Activated CD4-positive, alpha-beta T cell treated with anti-CD3 and anti-CD28 coated beads, Interleukin-2, amount 10 ng/mL, durations not matched to agents 7 days and 5 days (primary cell): ENCODE measurements at regions not wholly inside any gene's neighbourhood (a gene's known extent, or its start where the extent isn't known, plus 50 kb on each side); places are given as distances from the start of the nearest gene placed in this dataset.

Experiments used
- CTCF ChIA-PET: fragments of 350-600 bp; sonication (Branson Sonifier 250); formaldehyde crosslinking; loops from one replicate; lab custom pipeline; 2021; ENCODE audit warnings: antibody characterized with exemption; lab: Charles Lee
- POLR2A ChIA-PET: fragments of 350-600 bp; sonication (Branson Sonifier 250); formaldehyde crosslinking; loops from one replicate; lab custom pipeline; 2021; ENCODE audit warnings: antibody characterized with exemption; lab: Charles Lee
- DNase-seq: peaks from one replicate; pipeline ENCODE4 v3.0.0-alpha.2; 2020
- H3K27ac Mint-ChIP-seq: one replicate; pipeline ENCODE4 v1.8.0; 2021; ENCODE audit warnings: mild to moderate bottlenecking, moderate library complexity, mixed read lengths
- H3K27me3 Mint-ChIP-seq: one replicate; pipeline ENCODE4 v1.8.0; 2021; ENCODE audit warnings: mixed read lengths
- H3K36me3 Mint-ChIP-seq: one replicate; pipeline ENCODE4 v1.8.0; 2021; ENCODE audit warnings: low read depth, mixed read lengths
- H3K4me1 Mint-ChIP-seq: one replicate; pipeline ENCODE4 v1.8.0; 2021; ENCODE audit warnings: mixed read lengths
- H3K4me3 Mint-ChIP-seq: one replicate; pipeline ENCODE4 v1.8.0; 2021; ENCODE audit warnings: mild to moderate bottlenecking, moderate library complexity, mixed read lengths
- H3K9me3 Mint-ChIP-seq: one replicate; pipeline ENCODE4 v1.8.0; 2021; ENCODE audit warnings: mixed read lengths

GRCh38 chr16:86217891-86218270, 292.4 kb upstream of the FOXF1 start:
- peaks cover 5% of the 10 kb centered on the region for H3K9me3 Mint-ChIP-seq
- no peak for DNase-seq
- no peaks in the 10 kb centered on the region for H3K36me3 Mint-ChIP-seq
- ChIA-PET CTCF (interaction anchor here (0.5 kb wide), 1 partner anchor 305 kb away, joined by 3 read pairs; no protein-coding TSS in a partner anchor), POLR2A (no interaction called here)
- peaks cover 12% of the 10 kb centered on the region for H3K27me3 Mint-ChIP-seq
- no peak overlapping the region for H3K27ac Mint-ChIP-seq
- H3K4me3 Mint-ChIP-seq, result no peak overlapping the region
- H3K4me1 Mint-ChIP-seq, result peaks cover 2% of the 10 kb centered on the region

- ChIA-PET CTCF (no interaction called here), POLR2A (no interaction called here)
- Mint-ChIP-seq H3K27ac (no peak overlapping the region), H3K27me3 (peaks cover 18% of the 10 kb centered on the region), H3K9me3 (no peaks in the 10 kb centered on the region), H3K4me3 (no peak overlapping the region), H3K4me1 (no peaks in the 10 kb centered on the region), H3K36me3 (no peaks in the 10 kb centered on the region)
- DNase-seq, result no peak
These were observed 291.7 kb upstream of the FOXF1 start for GRCh38 chr16:86218479-86219170.

GRCh38 chr16:86219655-86220445, 290.5 kb upstream of the FOXF1 start:
- no peaks in the 10 kb centered on the region for H3K4me1 Mint-ChIP-seq
- peaks cover 18% of the 10 kb centered on the region for H3K27me3 Mint-ChIP-seq
- H3K4me3 Mint-ChIP-seq, result no peak overlapping the region
- POLR2A ChIA-PET, result no interaction called here
- no peaks in the 10 kb centered on the region for H3K36me3 Mint-ChIP-seq
- no peak for DNase-seq
- CTCF ChIA-PET, result no interaction called here
- H3K27ac Mint-ChIP-seq, result no peak overlapping the region
- no peaks in the 10 kb centered on the region for H3K9me3 Mint-ChIP-seq

- Mint-ChIP-seq H3K4me3 (no peak overlapping the region), H3K36me3 (no peaks in the 10 kb centered on the region), H3K9me3 (no peaks in the 10 kb centered on the region), H3K4me1 (no peaks in the 10 kb centered on the region), H3K27me3 (peaks cover 18% of the 10 kb centered on the region), H3K27ac (no peak overlapping the region)
- no peak for DNase-seq
- ChIA-PET CTCF (no interaction called here), POLR2A (no interaction called here)
These were observed 289.8 kb upstream of the FOXF1 start for GRCh38 chr16:86220561-86220960.

- ChIA-PET POLR2A (no interaction called here), CTCF (no interaction called here)
- H3K36me3 Mint-ChIP-seq, result no peaks in the 10 kb centered on the region
- H3K9me3 Mint-ChIP-seq, result no peaks in the 10 kb centered on the region
- no peak overlapping the region for H3K4me3 Mint-ChIP-seq
- no peak for DNase-seq
- no peak overlapping the region for H3K27ac Mint-ChIP-seq
- H3K27me3 Mint-ChIP-seq, result peaks cover 18% of the 10 kb centered on the region
- no peaks in the 10 kb centered on the region for H3K4me1 Mint-ChIP-seq
These were observed 289.2 kb upstream of the FOXF1 start for GRCh38 chr16:86221085-86221484.

GRCh38 chr16:86222547-86222946, 287.8 kb upstream of the FOXF1 start:
- Mint-ChIP-seq H3K36me3 (no peaks in the 10 kb centered on the region), H3K27ac (no peak overlapping the region), H3K9me3 (no peaks in the 10 kb centered on the region), H3K27me3 (peaks cover 18% of the 10 kb centered on the region), H3K4me3 (no peak overlapping the region), H3K4me1 (no peaks in the 10 kb centered on the region)
- ChIA-PET CTCF (interaction anchor here (0.7 to 0.9 kb wide), 2 partner anchors 33 to 40 kb away, joined by 3 to 4 read pairs; no protein-coding TSS in a partner anchor), POLR2A (no interaction called here)
- no peak for DNase-seq

- CTCF ChIA-PET, result interaction anchor here (0.7 to 0.9 kb wide), 2 partner anchors 32 to 41 kb away, joined by 3 to 4 read pairs; no protein-coding TSS in a partner anchor
- no peak for DNase-seq
- POLR2A ChIA-PET, result no interaction called here
- no peak overlapping the region for H3K27ac Mint-ChIP-seq
- no peak overlapping the region for H3K4me3 Mint-ChIP-seq
- peaks cover 18% of the 10 kb centered on the region for H3K27me3 Mint-ChIP-seq
- H3K9me3 Mint-ChIP-seq, result no peaks in the 10 kb centered on the region
- H3K36me3 Mint-ChIP-seq, result no peaks in the 10 kb centered on the region
- H3K4me1 Mint-ChIP-seq, result no peaks in the 10 kb centered on the region
These were observed 287.3 kb upstream of the FOXF1 start for GRCh38 chr16:86222965-86223551.

- H3K9me3 Mint-ChIP-seq, result no peaks in the 10 kb centered on the region
- no peaks in the 10 kb centered on the region for H3K4me1 Mint-ChIP-seq
- H3K36me3 Mint-ChIP-seq, result no peaks in the 10 kb centered on the region
- ChIA-PET CTCF (no interaction called here), POLR2A (no interaction called here)
- no peak overlapping the region for H3K27ac Mint-ChIP-seq
- DNase-seq, result no peak
- no peak overlapping the region for H3K4me3 Mint-ChIP-seq
- H3K27me3 Mint-ChIP-seq, result peaks cover 18% of the 10 kb centered on the region
These were observed 286.2 kb upstream of the FOXF1 start for GRCh38 chr16:86224126-86224525.

- Mint-ChIP-seq H3K4me3 (no peak overlapping the region), H3K27ac (no peak overlapping the region), H3K9me3 (no peaks in the 10 kb centered on the region), H3K36me3 (no peaks in the 10 kb centered on the region), H3K27me3 (peaks cover 18% of the 10 kb centered on the region), H3K4me1 (no peaks in the 10 kb centered on the region)
- CTCF ChIA-PET, result no interaction called here
- POLR2A ChIA-PET, result no interaction called here
- DNase-seq, result no peak
These were observed 285.7 kb upstream of the FOXF1 start for GRCh38 chr16:86224629-86225028.

- Mint-ChIP-seq H3K4me3 (no peak overlapping the region), H3K36me3 (no peaks in the 10 kb centered on the region), H3K27ac (no peak overlapping the region), H3K9me3 (no peaks in the 10 kb centered on the region), H3K27me3 (peaks cover 18% of the 10 kb centered on the region), H3K4me1 (no peaks in the 10 kb centered on the region)
- CTCF ChIA-PET, result no interaction called here
- POLR2A ChIA-PET, result no interaction called here
- no peak for DNase-seq
These were observed 284.4 kb upstream of the FOXF1 start for GRCh38 chr16:86225905-86226371.

- no peak for DNase-seq
- POLR2A ChIA-PET, result no interaction called here
- Mint-ChIP-seq H3K27me3 (peaks cover 12% of the 10 kb centered on the region), H3K4me3 (no peak overlapping the region), H3K4me1 (no peaks in the 10 kb centered on the region), H3K27ac (no peak overlapping the region), H3K9me3 (no peaks in the 10 kb centered on the region), H3K36me3 (no peaks in the 10 kb centered on the region)
- CTCF ChIA-PET, result no interaction called here
These were observed 283.3 kb upstream of the FOXF1 start for GRCh38 chr16:86227041-86227440.

- Mint-ChIP-seq H3K4me3 (no peak overlapping the region), H3K27me3 (peaks cover 6% of the 10 kb centered on the region), H3K9me3 (peaks cover under 1% of the 10 kb centered on the region), H3K4me1 (no peaks in the 10 kb centered on the region), H3K27ac (no peak overlapping the region), H3K36me3 (no peaks in the 10 kb centered on the region)
- CTCF ChIA-PET, result no interaction called here
- POLR2A ChIA-PET, result no interaction called here
- no peak for DNase-seq
These were observed 282.5 kb upstream of the FOXF1 start for GRCh38 chr16:86227801-86228200.

GRCh38 chr16:86228713-86229112, 281.6 kb upstream of the FOXF1 start:
- H3K9me3 Mint-ChIP-seq, result peaks cover 5% of the 10 kb centered on the region
- ChIA-PET POLR2A (no interaction called here), CTCF (no interaction called here)
- H3K4me3 Mint-ChIP-seq, result no peak overlapping the region
- no peak for DNase-seq
- H3K27me3 Mint-ChIP-seq, result no peaks in the 10 kb centered on the region
- H3K27ac Mint-ChIP-seq, result no peak overlapping the region
- no peaks in the 10 kb centered on the region for H3K4me1 Mint-ChIP-seq
- no peaks in the 10 kb centered on the region for H3K36me3 Mint-ChIP-seq
